Dermis blood vessel endothelial cell (primary cell): ENCODE measurements at regions not wholly inside any gene's neighbourhood (a gene's known extent, or its start where the extent isn't known, plus 50 kb on each side); places are given as distances from the start of the nearest gene placed in this dataset.

Experiments used
- DNase-seq: peaks from one replicate; pipeline ENCODE4 v3.0.0; 2010

DNA sequence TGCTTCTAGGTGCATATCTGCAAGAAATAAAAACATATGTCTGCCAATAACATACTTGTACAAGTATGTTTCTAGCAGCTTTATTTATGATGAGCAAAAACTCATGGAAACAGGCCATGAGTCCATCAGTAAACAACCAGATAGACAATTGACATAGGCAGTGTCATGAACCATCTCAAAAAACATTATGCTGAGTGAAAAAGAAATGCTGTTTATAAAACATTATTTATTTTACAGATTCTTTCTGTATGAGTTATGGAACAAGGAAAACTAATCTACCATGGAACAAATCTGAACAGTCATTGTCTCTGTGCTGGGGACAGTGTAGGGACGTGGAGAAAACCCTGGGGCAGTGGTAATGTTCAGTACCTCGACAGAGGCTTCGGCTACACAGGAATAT, 283.9 kb downstream of the UQCRFS1 start:
- no peak for DNase-seq

DNA sequence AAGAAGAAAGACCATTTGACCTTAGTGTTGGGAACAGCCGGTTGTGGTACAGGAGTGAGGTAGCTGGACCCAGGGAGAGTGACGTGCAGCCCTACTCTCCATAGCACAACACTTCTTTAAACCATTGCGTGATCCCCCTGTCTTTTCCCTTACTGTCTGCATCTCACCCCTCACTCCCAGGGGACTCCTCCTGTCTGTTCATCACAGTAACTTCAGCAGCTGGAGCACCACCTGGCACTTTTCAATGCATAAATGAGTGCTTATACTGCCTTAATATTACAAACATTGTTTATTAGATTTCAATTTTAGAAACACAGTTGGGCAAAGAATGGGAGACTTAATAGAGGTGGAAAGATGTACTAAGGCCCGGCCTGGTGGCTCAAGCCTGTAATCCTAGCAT, 285.5 kb downstream of the UQCRFS1 start:
- DNase-seq = no peak

DNA sequence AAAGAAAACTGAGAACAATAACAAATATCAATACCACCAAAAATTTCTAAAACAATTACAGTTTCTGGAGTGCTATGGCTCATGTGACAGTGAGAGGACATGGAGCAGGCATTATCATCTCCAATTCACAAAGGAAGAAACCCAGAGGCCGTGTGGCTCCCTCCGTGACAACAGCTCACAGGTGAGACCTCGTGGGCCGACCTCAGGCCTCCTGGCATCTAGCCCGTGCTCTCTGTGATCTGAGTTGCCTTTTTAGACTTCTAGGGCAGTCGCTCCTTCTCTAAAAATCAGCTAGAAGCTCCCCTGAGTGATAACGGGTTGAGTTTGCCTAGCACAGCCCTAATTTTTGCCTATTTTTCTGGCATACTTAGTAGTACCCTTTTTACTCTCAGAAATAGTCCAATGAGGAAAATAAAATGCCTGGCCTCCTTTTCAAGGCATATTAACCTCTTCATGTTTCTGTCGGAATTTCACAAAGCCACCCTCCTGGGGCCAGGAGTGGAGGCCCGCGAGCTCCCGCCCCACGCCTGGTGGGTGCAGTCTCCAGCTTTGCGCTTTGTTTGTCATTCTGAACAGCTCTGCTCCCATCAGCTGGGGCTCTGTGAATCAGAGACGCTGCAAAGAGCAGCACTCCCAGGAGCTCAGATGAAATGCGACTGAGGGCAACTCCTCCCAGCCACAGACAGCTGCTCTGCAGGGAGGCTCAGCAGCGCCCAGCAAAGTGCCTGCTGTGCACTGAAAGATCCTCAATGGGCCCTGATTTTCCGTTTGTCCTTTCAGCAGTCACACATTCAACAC, 292.5 kb downstream of the UQCRFS1 start:
- no peak for DNase-seq

DNA sequence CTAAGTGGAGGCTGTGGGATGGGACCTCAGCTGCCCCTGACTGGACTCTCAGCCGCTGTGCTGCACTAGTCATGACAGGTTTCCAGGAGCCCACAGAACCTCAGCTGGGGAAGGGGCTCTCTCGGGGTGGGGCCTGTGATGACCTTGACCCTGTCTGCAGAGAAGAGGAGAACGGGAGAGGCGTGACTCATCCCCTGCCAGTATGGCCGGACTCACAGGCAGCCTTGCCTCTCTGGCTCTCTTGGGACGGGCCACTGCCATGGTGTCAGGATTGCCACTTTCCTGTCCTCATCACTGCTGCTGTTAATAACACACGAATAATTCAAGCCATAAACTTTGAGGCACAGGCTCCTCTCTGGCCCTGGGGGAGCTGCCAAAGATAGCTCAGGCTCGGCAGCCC, 295.3 kb downstream of the UQCRFS1 start:
- DNase-seq = no peak

DNA sequence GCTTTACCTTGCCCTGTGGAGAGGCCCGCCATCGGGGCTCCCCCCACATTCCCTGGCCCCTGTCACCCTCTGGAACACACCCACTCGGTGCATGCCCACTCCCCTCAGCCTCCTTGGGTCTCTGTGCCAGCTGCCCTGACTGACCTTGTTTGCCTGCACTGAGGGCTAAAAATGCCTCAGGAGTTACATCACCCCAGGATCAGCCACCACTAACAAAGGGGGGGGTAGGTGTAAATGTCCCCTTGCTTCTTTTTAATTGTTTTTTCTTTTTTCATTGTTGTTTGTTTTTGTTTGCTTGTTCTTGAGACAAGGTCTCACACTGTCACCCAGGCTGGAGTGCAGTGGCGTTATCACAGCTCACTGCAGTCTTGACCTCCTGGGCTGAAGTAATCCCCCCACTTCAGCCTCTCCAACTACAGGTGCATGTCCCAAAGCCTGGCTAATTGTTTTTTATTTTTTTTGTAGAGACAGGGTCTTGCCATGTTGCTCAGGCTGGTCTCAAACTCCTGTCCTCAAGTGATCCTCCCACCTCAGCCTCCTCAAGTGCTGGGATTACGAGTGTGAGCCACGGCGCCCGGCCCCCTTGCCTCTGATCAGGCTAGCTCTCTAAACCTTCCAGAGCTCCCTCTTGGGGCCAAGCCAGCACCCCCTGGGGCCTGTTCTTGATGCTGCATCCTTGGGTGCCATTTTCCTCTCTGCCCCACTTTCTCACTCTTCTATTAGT, 297.1 kb downstream of the UQCRFS1 start:
- DNase-seq = no peak

DNA sequence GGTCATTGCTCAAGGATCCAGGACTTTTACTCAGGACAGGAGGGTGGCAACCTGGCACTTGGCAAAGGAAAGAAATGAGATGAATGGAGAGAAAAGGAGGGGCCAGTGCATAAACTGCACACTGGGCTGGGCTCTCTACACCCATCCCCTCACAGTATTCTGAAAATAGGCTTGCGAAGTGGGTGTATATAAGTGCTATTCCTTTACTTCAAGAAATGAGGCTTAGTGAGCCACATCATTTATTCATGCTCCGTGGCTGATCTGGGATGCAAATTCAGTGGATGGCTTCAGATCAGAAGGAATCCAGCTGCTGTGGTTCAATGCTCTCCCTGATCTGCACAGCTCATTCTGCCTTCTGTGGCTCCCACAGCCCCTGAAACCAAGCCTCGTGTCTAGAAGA, 297.7 kb downstream of the UQCRFS1 start:
- no peak for DNase-seq

DNA sequence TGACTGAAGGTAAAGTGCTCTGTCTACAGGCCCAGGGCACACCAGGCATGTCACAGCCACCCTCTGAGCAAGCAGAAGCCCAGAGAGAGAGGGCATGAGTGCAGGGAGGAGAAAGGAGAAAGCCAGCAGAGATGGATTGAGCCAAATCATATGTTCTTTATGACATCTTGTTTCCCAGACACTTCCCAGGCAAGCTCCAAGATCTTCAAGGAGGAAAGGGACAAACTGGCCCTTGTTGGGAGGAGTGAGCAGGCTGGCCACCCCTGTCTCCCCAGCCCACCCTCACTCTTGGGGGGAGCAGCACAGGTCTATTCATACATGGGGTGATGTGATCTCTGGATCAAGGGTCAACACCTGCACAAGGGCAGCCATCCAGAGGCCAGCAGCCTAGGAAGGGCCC, 298.8 kb downstream of the UQCRFS1 start:
- no peak for DNase-seq

DNA sequence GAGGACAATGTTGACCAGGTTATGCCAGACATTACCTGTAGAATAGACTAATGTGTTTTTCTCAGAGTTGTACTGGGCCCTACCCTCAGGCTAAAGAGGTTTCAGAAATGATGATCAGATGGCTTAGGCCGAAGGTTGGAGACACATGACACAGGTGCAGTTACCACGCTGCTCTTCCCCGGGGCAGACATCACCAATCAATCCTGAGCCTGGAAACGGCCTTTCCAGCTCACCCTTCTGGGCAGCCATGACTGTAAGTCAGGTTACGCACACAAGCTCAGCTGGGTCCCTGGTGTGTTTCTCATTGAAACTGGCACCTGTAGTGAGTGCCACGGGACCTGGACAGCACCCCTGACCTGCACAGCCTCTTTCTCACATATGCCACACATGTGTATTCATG, 299.3 kb downstream of the UQCRFS1 start:
- no peak for DNase-seq

DNA sequence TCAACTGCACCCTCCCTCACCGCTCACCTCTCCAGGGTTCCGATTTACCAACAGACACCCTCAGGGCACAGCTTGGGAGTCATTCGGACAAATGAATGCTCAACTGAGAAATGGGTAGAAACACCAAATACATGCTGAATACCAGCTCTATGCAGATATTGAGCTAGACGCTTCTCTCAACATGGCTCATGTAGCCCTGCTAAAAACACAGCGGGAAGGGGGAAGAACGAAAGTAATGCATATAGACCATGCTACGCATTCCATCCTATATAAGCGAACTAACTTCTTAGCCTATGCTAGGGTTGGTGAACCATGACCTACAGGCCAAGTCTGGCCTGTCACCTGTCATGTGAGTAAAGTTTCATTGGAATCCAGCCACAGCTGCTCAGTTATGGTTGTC, 304.0 kb downstream of the UQCRFS1 start:
- DNase-seq = no peak

DNA sequence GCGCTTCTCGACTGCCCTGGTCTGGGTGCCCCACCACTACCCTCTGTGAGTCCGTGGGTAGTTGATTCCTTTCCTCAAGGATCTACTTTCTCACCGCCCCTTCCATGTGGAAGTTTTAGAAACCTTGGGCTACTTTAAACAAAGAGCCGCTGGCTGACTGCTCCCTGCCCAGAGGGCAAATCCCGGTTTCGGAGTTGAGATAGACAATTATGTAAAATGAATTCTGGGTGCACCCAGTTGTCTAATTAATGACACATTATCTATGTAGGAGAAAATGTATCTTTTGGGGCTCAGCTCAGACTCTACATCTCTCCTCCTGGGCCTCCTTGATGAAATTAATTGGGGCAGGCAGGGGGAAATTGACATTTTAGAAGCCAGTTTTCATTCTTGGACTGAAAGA, 305.4 kb downstream of the UQCRFS1 start:
- no peak for DNase-seq

DNA sequence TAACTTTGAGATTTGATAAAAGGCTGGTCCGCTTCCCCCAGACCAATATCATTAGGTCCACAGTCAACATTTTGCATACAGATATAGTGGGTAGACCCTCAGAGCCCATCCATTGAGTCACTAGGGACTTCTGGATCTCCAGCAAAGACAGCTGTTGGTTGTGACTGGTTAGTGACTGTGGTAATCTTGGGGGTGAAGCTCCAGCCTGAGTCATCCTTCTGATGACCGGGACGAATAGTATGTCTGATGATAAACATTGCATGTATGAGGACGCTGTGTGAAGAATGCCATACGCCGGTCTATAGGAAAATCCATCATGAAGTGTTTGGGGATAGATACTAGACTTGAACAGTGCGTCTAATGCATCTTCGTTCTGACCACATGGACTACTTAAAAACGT, 307.0 kb downstream of the UQCRFS1 start:
- DNase-seq = no peak

DNA sequence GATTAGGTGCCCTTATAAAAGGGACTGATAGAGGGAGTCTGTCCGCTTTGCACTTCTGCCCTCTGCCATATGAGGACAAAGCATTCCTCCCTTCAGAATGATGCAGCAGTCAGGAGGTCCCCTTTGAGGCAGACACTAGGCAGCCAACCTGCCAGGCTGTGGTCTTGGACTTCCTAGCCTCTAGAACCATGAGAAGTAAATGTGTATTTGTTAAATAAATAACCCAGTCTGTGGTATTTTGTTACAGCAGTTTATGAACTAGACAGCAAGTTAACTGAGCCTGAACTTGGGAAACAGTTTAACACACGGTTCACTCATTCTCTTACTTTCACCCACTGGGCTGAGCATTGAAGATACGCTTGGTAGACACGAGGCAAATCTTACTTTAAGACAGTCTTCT, 313.2 kb downstream of the UQCRFS1 start:
- no peak for DNase-seq

DNA sequence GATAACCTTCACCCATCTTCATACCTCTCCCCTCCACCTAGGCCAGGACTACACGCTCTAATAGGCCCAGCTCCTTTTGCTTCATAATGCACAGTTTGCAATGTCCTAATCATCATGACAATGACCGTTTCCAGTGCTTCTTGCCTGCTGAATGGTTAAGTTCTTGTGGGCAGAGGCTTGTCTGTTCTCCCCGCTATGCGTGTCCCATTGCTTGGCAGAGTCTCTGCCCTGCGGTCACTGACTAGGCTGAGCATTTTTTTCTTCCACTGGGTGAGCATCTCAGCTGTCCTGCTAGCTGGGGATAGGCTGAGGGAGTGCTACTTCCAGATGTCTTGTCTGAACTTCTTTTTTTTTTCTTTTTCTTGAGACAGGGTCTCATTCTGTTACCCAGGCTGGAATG, 314.7 kb downstream of the UQCRFS1 start:
- no peak for DNase-seq

DNA sequence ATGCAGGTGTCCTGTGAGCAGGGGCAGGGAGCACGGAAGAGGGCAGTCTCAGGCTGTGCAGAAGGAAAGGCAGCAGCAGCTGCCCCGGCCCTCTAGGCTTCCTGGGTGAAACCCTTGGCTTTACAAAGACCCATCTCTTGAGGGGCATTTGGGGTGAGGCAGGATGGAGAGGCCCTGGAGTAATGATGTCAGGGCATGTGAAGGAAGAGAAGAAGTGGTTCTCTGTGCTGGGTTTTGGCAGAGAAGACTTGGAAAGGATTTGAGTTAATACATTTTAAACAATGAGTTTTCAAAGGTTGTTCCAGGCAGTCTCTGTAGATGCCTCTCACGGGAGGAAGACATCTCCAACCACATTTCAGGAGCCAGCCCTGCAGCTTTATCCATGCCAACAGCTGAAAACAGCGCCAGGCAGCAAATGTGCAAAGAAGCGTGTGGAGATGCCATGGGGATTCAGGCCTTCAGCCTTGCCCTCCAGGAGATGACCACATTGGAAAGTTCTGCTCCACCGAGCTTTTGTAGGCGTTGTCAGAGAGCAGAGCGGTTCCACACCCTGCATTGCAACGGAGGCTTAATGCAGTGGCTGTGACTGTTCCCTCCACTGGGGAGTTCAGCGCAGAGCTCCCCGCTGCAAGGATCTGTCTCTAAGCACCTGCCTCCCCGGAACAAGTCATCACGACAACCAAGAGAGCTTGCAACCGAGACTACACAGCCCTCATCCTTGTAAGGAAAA, 322.8 kb downstream of the UQCRFS1 start:
- no peak for DNase-seq

DNA sequence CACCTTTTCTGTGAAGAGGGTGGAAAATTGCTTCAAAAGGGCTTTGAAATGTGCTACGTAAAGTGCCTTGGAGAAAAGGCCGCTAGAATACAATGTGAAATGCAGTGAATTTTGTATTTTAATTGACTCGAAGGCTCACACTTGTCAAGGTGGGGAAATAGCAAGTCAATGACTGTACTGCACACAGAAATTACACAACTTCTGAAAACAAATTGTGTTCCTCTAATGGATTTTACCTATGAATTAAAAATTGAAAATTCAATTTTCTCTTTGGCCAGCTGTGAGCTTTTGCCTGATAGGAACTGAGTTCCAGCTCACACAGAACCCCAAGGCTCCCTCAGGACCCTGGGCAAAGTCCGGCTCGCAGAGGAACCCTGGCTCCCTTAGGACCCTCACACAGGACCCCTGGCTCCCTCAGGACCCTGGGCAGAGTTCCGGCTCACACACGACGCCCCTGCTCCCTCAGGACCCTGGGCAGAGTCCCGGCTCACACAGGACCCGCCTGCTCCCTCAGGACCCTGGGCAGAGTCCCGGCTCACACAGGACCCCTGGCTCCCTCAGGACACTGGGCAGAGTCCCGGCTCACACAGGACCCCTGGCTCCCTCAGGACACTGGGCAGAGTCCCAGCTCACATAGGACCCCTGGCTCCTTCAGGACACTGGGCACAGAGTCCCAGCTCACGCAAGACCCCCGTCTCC, 324.9 kb downstream of the UQCRFS1 start:
- no peak for DNase-seq

DNA sequence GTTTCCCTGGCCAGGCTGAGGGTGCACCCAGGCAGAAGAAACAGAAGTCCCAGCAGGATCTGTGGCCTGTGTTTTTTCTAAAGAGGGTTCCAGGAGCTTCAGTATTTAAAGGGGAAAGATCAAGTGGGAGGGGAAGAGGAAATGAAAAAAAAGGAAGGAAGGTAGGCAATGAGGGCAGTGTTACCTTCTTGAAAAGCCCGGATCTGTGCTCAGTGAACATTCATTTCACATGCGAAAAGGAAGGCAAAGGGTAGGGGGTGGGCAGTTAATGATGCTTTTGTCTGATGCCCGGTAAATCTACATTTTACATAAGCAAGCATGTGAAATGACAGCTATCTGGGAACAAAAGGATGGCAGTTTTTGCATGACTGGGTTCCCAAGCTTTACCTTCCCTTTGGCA, 326.2 kb downstream of the UQCRFS1 start:
- no peak for DNase-seq

DNA sequence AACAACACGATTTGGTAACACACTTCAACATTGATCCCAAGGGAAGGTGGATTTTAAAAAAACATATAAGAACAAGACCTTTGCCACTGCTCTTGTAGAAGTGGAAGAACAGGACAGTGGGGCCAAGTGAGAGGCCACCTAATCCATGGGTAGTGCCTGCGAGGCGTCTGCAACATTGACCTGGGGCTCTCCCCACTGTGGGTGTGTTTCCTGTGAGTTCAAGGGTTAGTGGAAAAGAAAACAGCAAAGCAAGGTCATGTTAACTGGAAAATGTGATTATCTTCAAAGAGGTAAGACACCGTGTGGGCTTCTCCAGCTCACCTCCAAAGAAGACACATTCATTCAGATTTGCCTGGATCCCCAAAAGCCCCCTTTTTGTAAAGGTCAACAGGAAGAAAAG, 327.0 kb downstream of the UQCRFS1 start:
- no peak for DNase-seq

DNA sequence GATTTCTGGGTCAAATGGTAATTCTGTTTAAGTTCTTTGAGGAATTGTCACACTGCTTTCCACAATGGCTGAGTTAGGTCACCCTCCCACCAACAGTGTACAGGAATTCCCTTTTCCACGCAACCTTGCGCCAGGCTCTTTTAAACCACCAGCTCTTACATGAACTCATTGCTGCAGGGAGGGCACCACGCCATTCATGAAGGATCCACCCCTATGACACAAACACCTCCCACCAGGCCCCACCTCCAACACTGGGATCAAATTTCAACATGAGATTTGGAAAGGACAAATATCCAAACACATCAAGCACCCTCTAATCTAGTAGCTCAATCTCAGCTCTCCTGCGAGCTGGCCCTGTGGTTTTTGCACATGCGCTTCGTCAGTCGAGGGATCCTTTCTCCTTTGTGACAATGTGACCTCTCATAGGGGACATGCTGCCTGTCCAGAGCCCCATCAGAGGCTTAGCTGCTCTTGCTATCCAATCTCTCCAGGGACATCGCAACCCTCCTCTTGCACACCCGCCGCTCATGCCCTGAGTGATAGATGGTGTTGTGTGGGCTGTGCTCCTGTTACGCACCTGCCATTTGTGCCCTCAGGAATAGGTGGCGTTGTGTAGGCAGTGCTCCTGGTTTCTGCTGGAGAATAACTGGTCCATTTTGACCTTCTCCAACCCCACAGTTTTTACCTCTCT, 328.0 kb downstream of the UQCRFS1 start:
- DNase-seq = no peak

DNA sequence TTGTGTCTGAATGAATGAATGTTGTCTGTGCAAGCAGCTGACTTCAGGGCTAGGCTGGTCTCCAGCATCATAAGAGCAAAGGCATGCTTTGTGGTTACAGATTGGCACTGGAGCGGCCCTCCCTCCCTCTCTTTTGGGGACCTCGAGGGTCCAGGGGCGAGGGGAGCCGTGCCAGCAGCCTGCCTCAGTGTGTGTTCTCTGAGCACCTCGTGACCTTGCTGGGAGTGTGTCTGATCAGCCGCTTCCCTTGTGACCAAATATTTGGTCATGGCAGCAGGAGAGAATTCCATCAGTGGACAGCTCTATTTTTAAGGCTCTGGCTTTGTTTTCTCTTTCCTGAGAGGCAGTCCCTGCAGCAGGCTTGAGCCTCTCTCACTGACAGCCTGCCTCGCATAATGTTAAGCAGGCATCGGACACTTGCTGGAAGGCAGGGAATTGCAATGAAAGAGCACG, 329.7 kb downstream of the UQCRFS1 start:
- no peak for DNase-seq

DNA sequence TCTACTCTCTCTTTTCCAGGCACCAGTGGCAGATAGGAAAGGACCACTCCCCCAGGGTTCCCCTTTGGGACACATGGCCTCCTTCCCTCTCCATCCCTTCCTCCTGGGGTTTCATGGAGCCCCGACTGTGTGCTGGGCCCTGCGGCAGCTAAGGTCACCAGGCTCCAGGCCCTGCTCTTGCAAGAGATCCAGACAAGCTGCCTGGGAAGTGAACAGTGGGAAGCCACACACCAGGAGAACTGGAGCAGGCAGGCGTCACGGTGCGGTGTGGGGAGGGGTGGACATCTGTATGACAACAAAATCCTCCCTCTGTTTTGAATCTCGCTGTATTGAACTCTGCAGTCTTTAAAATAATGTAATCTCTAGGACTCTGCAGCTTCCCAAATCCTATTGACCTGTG, 330.1 kb downstream of the UQCRFS1 start:
- no peak for DNase-seq

DNA sequence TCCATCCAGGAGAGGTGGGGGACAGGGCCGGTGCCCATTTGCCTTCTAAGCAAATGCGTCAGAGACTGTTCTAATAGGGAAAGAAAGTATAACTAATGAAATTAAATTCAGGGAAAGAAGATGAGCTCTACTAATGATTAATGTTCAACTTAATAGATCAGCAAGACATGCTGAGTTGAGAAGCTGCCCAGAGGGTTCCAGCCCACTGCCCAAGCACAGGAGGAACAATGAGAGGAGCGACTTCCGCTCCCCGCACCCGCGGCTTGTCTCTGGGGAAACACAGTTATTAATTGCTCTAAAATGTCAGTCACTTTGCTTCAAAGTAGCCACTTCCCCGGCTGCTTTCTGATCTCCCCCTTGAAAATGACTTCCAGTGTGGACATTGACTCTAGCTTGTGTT, 331.3 kb downstream of the UQCRFS1 start:
- no peak for DNase-seq

DNA sequence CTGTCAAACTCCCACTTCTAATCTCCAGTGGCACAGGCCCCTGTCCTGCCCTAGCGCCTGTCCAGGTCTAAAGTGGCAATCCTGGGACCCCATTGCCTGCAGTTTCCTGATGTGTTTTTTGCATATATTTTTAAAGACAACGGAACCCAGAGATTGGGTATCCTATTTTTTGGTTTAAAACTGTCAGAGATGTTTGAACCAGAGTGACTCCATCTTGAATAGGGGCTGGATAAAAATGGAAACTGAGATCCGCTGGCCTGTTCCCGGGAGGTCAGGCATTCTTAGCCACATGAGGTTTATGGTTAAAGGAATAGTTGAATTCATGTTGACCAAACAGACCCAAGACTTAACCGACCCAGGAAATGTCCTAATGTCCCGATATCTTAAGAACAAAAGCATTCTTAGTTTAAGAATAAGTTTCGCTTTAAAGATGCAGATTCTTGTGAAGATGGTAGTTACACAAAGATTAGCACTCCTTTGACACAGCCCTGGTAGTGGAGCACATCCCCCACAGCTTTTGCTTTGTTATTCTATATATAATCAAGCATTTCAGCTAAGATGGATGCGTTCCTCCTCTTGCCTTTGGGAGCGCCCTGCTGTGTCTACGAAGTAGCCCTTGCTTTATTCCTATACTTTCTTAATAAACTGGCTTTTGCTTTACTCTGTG, 332.1 kb downstream of the UQCRFS1 start:
- no peak for DNase-seq
